GM04504 (cell line): ENCODE measurements at regions not wholly inside any gene's neighbourhood (a gene's known extent, or its start where the extent isn't known, plus 50 kb on each side); places are given as distances from the start of the nearest gene placed in this dataset.
"Not testable (repeated sequence)": the region's sequence is repeated elsewhere in the genome, so short reads cannot be mapped to it uniquely, and the experiment has no call there.

ENCODE experiments used
- DNase-seq: peaks from one replicate; pipeline ENCODE4 v3.0.0-alpha.2; 2012; ENCODE audit warnings: low read depth

DNA sequence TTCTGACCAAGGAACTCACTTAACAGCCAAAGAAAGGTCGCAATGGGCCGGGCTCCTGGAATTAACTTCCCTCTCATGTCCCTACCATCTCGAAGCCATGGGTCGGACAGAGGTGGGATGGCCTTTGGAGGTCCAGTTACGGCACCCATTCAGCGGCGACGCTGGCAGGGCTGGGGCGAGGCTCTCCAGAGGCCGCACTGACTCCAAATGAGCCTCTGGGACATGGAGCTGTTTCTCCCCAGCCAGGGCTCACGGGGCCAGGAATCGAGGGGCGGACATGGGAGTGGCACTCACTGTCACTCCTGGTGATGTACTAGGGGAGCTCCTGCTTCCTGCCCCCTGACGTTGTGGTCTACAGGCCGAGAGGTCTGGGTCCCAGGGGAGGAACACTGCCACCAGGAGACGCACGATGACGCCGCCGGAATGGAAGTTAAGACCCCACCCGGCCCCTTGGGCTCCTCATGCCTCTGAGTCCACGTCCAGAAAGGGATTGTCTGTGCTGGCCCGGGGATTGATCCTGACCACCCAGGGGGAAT is 60.7 kb upstream of the METRNL start:
- DNase-seq = no peak

- DNase-seq = no peak
Measured at GRCh38 chr17:83019376-83019775, 60.0 kb upstream of the METRNL start.

DNA sequence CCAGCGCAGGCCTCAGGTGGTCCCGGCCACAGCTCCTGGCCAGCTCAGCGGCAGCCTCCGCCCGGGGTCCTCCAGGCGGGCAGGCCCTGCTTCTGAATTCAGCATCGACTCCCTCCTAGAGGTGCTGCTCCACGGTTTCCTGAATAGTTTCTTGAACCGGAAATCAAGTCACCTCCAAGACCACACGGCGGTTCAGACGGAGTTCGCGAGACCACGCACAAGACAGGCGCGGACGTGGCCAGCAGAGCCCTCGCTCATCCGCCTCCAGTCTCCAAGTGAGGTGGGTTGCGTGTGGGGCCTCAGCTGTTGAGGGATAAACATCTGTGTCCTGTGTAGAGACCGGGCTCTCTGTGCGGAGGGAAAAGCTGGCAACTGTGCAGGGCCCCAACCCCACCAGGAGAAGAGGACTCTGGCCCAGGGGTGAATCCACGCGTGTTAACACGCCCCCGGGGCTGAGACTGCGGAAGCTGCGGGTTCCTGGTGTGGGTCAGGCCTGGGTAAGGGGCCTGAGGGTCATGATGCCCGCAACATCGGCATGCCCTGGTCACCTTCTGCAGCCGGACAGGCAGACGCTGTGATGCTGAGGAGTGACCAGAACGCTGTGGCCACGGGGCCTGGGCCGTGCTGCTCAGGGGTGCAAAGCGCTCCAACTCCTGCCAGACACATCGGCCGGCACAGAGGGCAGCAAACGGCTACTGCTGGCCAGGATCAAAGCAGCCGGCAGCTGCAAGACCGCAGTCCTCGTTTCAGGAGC is 55.0 kb upstream of the METRNL start:
- no peak for DNase-seq

- DNase-seq = no peak
Measured at GRCh38 chr17:83025636-83026280, 53.7 kb upstream of the METRNL start.

GRCh38 chr17:83026311-83026811 is 53.0 kb upstream of the METRNL start:
- no peak for DNase-seq

- not testable (repeated sequence) for DNase-seq
Measured at GRCh38 chr17:83026921-83027320, 52.5 kb upstream of the METRNL start.

GRCh38 chr17:83028851-83029250 is 50.6 kb upstream of the METRNL start:
- no peak for DNase-seq

DNA sequence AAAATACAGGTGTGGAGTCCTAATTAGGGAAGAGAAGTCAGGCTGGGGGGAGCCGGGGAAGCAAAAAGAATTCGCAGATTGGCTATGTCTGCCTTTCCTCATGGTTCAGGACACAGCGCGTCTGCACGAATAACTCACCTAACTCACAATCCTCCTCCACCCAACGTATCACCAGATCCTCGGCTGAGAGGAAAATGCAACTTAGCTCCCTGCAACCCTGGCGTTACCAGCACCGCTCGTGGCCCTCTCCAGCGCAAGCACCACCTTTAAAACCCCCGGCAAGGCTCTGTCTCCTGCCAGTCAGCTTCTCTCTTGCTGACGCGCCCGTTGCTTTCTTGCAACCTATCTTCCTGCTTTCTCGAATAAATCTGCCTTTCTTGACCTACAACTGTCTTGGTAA is 49.8 kb upstream of the METRNL start:
- DNase-seq = no peak
